ENCODE measurements at regions not wholly inside any gene's neighbourhood (a gene's known extent, or its start where the extent isn't known, plus 50 kb on each side); places are given as distances from the start of the nearest gene placed in this dataset.

GRCh38 chr11:71189768-71190315, 62.5 kb downstream of the SHANK2 start:
- no peaks in the 10 kb centered on the region for H3K27me3 Mint-ChIP-seq (ENCODE audit: low read depth)
- H3K36me3 Mint-ChIP-seq (ENCODE audit: low read depth), result no peaks in the 10 kb centered on the region
- intact Hi-C loops (cut with micrococcal nuclease), result no loop called here
- H3K27ac Mint-ChIP-seq, result no peak overlapping the region
- no peak overlapping the region for H3K4me3 Mint-ChIP-seq (ENCODE audit: low read depth)
- no peaks in the 10 kb centered on the region for H3K4me1 Mint-ChIP-seq (ENCODE audit: low read depth)
- H3K9me3 Mint-ChIP-seq, result no peaks in the 10 kb centered on the region
- DNase-seq (ENCODE audit: low spot score), result no peak

GRCh38 chr11:71188886-71189767, 63.2 kb downstream of the SHANK2 start:
- Mint-ChIP-seq H3K36me3 (ENCODE audit: low read depth) (no peaks in the 10 kb centered on the region), H3K27me3 (ENCODE audit: low read depth) (no peaks in the 10 kb centered on the region), H3K27ac (no peak overlapping the region), H3K9me3 (no peaks in the 10 kb centered on the region), H3K4me3 (ENCODE audit: low read depth) (no peak overlapping the region), H3K4me1 (ENCODE audit: low read depth) (no peaks in the 10 kb centered on the region)
- intact Hi-C loops (cut with micrococcal nuclease), result no loop called here
- DNase-seq (ENCODE audit: low spot score), result no peak

GRCh38 chr11:71188073-71188472, 64.3 kb downstream of the SHANK2 start:
- no peaks in the 10 kb centered on the region for H3K36me3 Mint-ChIP-seq (ENCODE audit: low read depth)
- H3K4me1 Mint-ChIP-seq (ENCODE audit: low read depth), result no peaks in the 10 kb centered on the region
- no peak overlapping the region for H3K4me3 Mint-ChIP-seq (ENCODE audit: low read depth)
- H3K27me3 Mint-ChIP-seq (ENCODE audit: low read depth), result no peaks in the 10 kb centered on the region
- no peak overlapping the region for H3K27ac Mint-ChIP-seq
- intact Hi-C loops (cut with micrococcal nuclease), result no loop called here
- DNase-seq (ENCODE audit: low spot score), result no peak
- no peaks in the 10 kb centered on the region for H3K9me3 Mint-ChIP-seq

GRCh38 chr11:71186806-71187205, 65.6 kb downstream of the SHANK2 start:
- Mint-ChIP-seq H3K27ac (no peak overlapping the region), H3K36me3 (ENCODE audit: low read depth) (no peaks in the 10 kb centered on the region), H3K4me1 (ENCODE audit: low read depth) (no peaks in the 10 kb centered on the region), H3K9me3 (no peaks in the 10 kb centered on the region), H3K4me3 (ENCODE audit: low read depth) (no peak overlapping the region), H3K27me3 (ENCODE audit: low read depth) (no peaks in the 10 kb centered on the region)
- no peak for DNase-seq (ENCODE audit: low spot score)
- intact Hi-C loops (cut with micrococcal nuclease), result no loop called here

- Mint-ChIP-seq H3K36me3 (ENCODE audit: low read depth) (no peaks in the 10 kb centered on the region), H3K4me3 (ENCODE audit: low read depth) (no peak overlapping the region)
- intact Hi-C loops (cut with micrococcal nuclease), result no loop called here
Measured at GRCh38 chr11:71185411-71185810, 67.0 kb downstream of the SHANK2 start.

GRCh38 chr11:71184421-71185210, 67.8 kb downstream of the SHANK2 start:
- no peaks in the 10 kb centered on the region for H3K36me3 Mint-ChIP-seq (ENCODE audit: low read depth)
- intact Hi-C loops (cut with micrococcal nuclease), result no loop called here
- H3K4me1 Mint-ChIP-seq (ENCODE audit: low read depth), result no peaks in the 10 kb centered on the region
- no peak overlapping the region for H3K27ac Mint-ChIP-seq
- H3K9me3 Mint-ChIP-seq, result no peaks in the 10 kb centered on the region
- peaks cover 4% of the 10 kb centered on the region for H3K27me3 Mint-ChIP-seq (ENCODE audit: low read depth)
- no peak overlapping the region for H3K4me3 Mint-ChIP-seq (ENCODE audit: low read depth)
- no peak for DNase-seq (ENCODE audit: low spot score)

More at GRCh38 chr11:71185411-71185810, 67.0 kb downstream of the SHANK2 start:
- no peak overlapping the region for H3K27ac Mint-ChIP-seq
- no peaks in the 10 kb centered on the region for H3K4me1 Mint-ChIP-seq (ENCODE audit: low read depth)
- H3K9me3 Mint-ChIP-seq, result no peaks in the 10 kb centered on the region
- peaks cover 2% of the 10 kb centered on the region for H3K27me3 Mint-ChIP-seq (ENCODE audit: low read depth)
- no peak for DNase-seq (ENCODE audit: low spot score)

GRCh38 chr11:71183878-71184277, 68.5 kb downstream of the SHANK2 start:
- Mint-ChIP-seq H3K4me3 (ENCODE audit: low read depth) (no peak overlapping the region), H3K9me3 (no peaks in the 10 kb centered on the region), H3K36me3 (ENCODE audit: low read depth) (no peaks in the 10 kb centered on the region), H3K27me3 (ENCODE audit: low read depth) (peaks cover 4% of the 10 kb centered on the region), H3K4me1 (ENCODE audit: low read depth) (no peaks in the 10 kb centered on the region), H3K27ac (no peak overlapping the region)
- intact Hi-C loops (cut with micrococcal nuclease), result no loop called here
- no peak for DNase-seq (ENCODE audit: low spot score)

- H3K27ac Mint-ChIP-seq, result no peak overlapping the region
- intact Hi-C loops (cut with micrococcal nuclease), result no loop called here
- no peaks in the 10 kb centered on the region for H3K4me1 Mint-ChIP-seq (ENCODE audit: low read depth)
- no peak for DNase-seq (ENCODE audit: low spot score)
- H3K9me3 Mint-ChIP-seq, result no peaks in the 10 kb centered on the region
- no peak overlapping the region for H3K4me3 Mint-ChIP-seq (ENCODE audit: low read depth)
- peaks cover 4% of the 10 kb centered on the region for H3K27me3 Mint-ChIP-seq (ENCODE audit: low read depth)
- no peaks in the 10 kb centered on the region for H3K36me3 Mint-ChIP-seq (ENCODE audit: low read depth)
Measured at GRCh38 chr11:71182791-71183677, 69.3 kb downstream of the SHANK2 start.

GRCh38 chr11:71181566-71181965, 70.8 kb downstream of the SHANK2 start:
- no peak overlapping the region for H3K27ac Mint-ChIP-seq
- intact Hi-C loops (cut with micrococcal nuclease), result no loop called here
- H3K4me1 Mint-ChIP-seq (ENCODE audit: low read depth), result no peaks in the 10 kb centered on the region
- no peak overlapping the region for H3K4me3 Mint-ChIP-seq (ENCODE audit: low read depth)
- H3K36me3 Mint-ChIP-seq (ENCODE audit: low read depth), result no peaks in the 10 kb centered on the region
- peaks cover 4% of the 10 kb centered on the region for H3K27me3 Mint-ChIP-seq (ENCODE audit: low read depth)
- DNase-seq (ENCODE audit: low spot score), result no peak
- peaks cover 5% of the 10 kb centered on the region for H3K9me3 Mint-ChIP-seq

GRCh38 chr11:71180694-71181470, 71.5 kb downstream of the SHANK2 start:
- Mint-ChIP-seq H3K4me1 (ENCODE audit: low read depth) (no peaks in the 10 kb centered on the region), H3K27me3 (ENCODE audit: low read depth) (peaks cover 4% of the 10 kb centered on the region), H3K36me3 (ENCODE audit: low read depth) (no peaks in the 10 kb centered on the region), H3K27ac (no peak overlapping the region), H3K9me3 (peaks cover 12% of the 10 kb centered on the region), H3K4me3 (ENCODE audit: low read depth) (no peak overlapping the region)
- intact Hi-C loops (cut with micrococcal nuclease), result no loop called here
- DNase-seq (ENCODE audit: low spot score), result no peak

- no peak for DNase-seq (ENCODE audit: low spot score)
- Mint-ChIP-seq H3K4me1 (ENCODE audit: low read depth) (no peaks in the 10 kb centered on the region), H3K27me3 (ENCODE audit: low read depth) (peaks cover 4% of the 10 kb centered on the region), H3K9me3 (peaks cover 16% of the 10 kb centered on the region), H3K27ac (no peak overlapping the region), H3K4me3 (ENCODE audit: low read depth) (no peak overlapping the region), H3K36me3 (ENCODE audit: low read depth) (no peaks in the 10 kb centered on the region)
- intact Hi-C loops (cut with micrococcal nuclease), result no loop called here
Measured at GRCh38 chr11:71179877-71180605, 72.3 kb downstream of the SHANK2 start.

All from activated T-helper 2 cell treated with anti-CD3 and anti-CD28 coated beads, Interferon-gamma antibody, Interleukin-2, Interleukin-4, amounts not matched to agents 10 μg/mL and 5 μg/mL and 100 μg/mL, durations not matched to agents 14 hours and 24 hours and 36 hours (primary cell).